GM19438 (cell line): ENCODE measurements at regions not wholly inside any gene's neighbourhood (a gene's known extent, or its start where the extent isn't known, plus 50 kb on each side); places are given as distances from the start of the nearest gene placed in this dataset.

Source experiments
- ATAC-seq: cut with Tn5 transposase; IDR thresholded peaks from one replicate; pipeline ENCODE4 v1.9.1; 2021; ENCODE audit warnings: low read depth; ENCODE audit not compliant: unreplicated experiment

- ATAC-seq = no peak
Measured at GRCh38 chr18:73879328-73879727, 268.3 kb downstream of the FBXO15 start.

GRCh38 chr18:73869182-73869581, 278.5 kb downstream of the FBXO15 start:
- ATAC-seq = no peak

- no peak for ATAC-seq
Measured at GRCh38 chr18:73861771-73862170, 285.9 kb downstream of the FBXO15 start.

- ATAC-seq = no peak
Measured at GRCh38 chr18:73859837-73860397, 287.7 kb downstream of the FBXO15 start.

GRCh38 chr18:73852789-73853549, 294.7 kb downstream of the FBXO15 start:
- ATAC-seq = no peak

GRCh38 chr18:73850782-73851181, 296.9 kb downstream of the FBXO15 start:
- ATAC-seq = no peak

GRCh38 chr18:73848656-73849055, 299.0 kb downstream of the FBXO15 start:
- no peak for ATAC-seq

GRCh38 chr18:73843455-73843854, 304.2 kb downstream of the FBXO15 start:
- ATAC-seq = no peak

- peak; percentile 82 for ATAC-seq
Measured at GRCh38 chr18:73842795-73843394, 304.7 kb downstream of the FBXO15 start.

GRCh38 chr18:73841661-73842060, 306.0 kb downstream of the FBXO15 start:
- ATAC-seq = no peak

GRCh38 chr18:73840319-73840945, 307.2 kb downstream of the FBXO15 start:
- no peak for ATAC-seq

- ATAC-seq = no peak
Measured at GRCh38 chr18:73839441-73839840, 308.2 kb downstream of the FBXO15 start.

GRCh38 chr18:73838107-73838506, 309.5 kb downstream of the FBXO15 start:
- ATAC-seq = no peak

GRCh38 chr18:73835656-73836364, 311.8 kb downstream of the FBXO15 start:
- ATAC-seq = no peak

GRCh38 chr18:73835039-73835438, 312.6 kb downstream of the FBXO15 start:
- ATAC-seq = no peak

- no peak for ATAC-seq
Measured at GRCh38 chr18:73831688-73832087, 315.9 kb downstream of the FBXO15 start.

- ATAC-seq = no peak
Measured at GRCh38 chr18:73829146-73829545, 318.5 kb downstream of the FBXO15 start.

- ATAC-seq = no peak
Measured at GRCh38 chr18:73827801-73828200, 319.8 kb downstream of the FBXO15 start.

GRCh38 chr18:73826098-73826497, 321.5 kb downstream of the FBXO15 start:
- no peak for ATAC-seq

- ATAC-seq = no peak
Measured at GRCh38 chr18:73824671-73825070, 323.0 kb downstream of the FBXO15 start.

- ATAC-seq = no peak
Measured at GRCh38 chr18:73812423-73812822, 335.2 kb downstream of the FBXO15 start.
